Neural progenitor cell (in vitro differentiated cells): ENCODE measurements at regions not wholly inside any gene's neighbourhood (a gene's known extent, or its start where the extent isn't known, plus 50 kb on each side); places are given as distances from the start of the nearest gene placed in this dataset.

Source experiments
- CTCF ChIP-seq: fragments of 200-600 bp; sonication (generic); IDR thresholded peaks from 2 replicates; pipeline ENCODE4 v1.5.1; 2017; ENCODE audit warnings: antibody characterized with exemption, mild to moderate bottlenecking
- EZH2 ChIP-seq: fragments of 200-600 bp; sonication (generic); IDR thresholded peaks from 2 replicates; pipeline ENCODE4 v1.6.1; 2017; ENCODE audit warnings: antibody characterized with exemption, mild to moderate bottlenecking, moderate library complexity

GRCh38 chr2:180651596-180651995, 328.8 kb upstream of the UBE2E3 start:
- TF ChIP-seq CTCF (no peak), EZH2 (no peak)
